ENCODE measurements at regions not wholly inside any gene's neighbourhood (a gene's known extent, or its start where the extent isn't known, plus 50 kb on each side); places are given as distances from the start of the nearest gene placed in this dataset.
A peak's percentile ranks its signal among the peaks of the same experiment; 100 is the strongest.

DNA sequence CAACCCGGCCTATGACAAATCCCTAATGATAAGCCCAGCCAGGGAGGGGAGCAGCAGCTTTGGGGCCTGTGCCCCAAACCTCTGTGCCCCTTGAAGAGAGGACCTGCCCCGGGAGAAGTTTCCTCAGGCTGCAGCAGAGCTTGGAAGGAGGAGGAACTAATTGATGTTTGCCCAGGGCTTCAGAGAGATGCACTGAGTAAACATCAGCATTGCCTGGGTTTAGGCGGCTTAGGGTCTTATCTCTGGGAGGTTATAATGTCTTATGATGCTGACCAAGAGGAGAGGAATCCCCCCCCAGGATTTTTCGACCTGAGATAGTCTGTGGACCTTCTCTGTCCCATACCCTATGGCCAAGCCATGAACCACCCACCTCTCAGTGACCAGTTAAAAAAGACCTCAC, 148.7 kb upstream of the SDK2 start:
- TF ChIP-seq, protein P1, sequence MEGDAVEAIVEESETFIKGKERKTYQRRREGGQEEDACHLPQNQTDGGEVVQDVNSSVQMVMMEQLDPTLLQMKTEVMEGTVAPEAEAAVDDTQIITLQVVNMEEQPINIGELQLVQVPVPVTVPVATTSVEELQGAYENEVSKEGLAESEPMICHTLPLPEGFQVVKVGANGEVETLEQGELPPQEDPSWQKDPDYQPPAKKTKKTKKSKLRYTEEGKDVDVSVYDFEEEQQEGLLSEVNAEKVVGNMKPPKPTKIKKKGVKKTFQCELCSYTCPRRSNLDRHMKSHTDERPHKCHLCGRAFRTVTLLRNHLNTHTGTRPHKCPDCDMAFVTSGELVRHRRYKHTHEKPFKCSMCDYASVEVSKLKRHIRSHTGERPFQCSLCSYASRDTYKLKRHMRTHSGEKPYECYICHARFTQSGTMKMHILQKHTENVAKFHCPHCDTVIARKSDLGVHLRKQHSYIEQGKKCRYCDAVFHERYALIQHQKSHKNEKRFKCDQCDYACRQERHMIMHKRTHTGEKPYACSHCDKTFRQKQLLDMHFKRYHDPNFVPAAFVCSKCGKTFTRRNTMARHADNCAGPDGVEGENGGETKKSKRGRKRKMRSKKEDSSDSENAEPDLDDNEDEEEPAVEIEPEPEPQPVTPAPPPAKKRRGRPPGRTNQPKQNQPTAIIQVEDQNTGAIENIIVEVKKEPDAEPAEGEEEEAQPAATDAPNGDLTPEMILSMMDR (IDR thresholded peaks at IDR 0.05): no peak
- TF ChIP-seq POLR2AphosphoS5 (IDR thresholded peaks at IDR 0.05): no peak
- no peak for TF ChIP-seq EP300 (IDR thresholded peaks at IDR 0.05)
- TF ChIP-seq POLR2A (IDR thresholded peaks at IDR 0.05): no peak
- Histone ChIP-seq H3K27me3 (peaks cover 35% of the 10 kb centered on the region), H3K4me3 (no peak overlapping the region), H3K27ac (no peak overlapping the region), H3K9me3 (peaks cover 0 to 10% (median 0%) of the 10 kb centered on the region in 3 donors), H3K36me3 (no peaks in the 10 kb centered on the region), H3K4me1 (peaks cover 0 to 5% (median 0%) of the 10 kb centered on the region in 3 donors)
- WGBS, 2 donors (ENCODE audit: low coverage in 1 of 2): 57 to 75% methylated on average over 1 to 2 of the region's 4 CpGs
- no peak for ATAC-seq

DNA sequence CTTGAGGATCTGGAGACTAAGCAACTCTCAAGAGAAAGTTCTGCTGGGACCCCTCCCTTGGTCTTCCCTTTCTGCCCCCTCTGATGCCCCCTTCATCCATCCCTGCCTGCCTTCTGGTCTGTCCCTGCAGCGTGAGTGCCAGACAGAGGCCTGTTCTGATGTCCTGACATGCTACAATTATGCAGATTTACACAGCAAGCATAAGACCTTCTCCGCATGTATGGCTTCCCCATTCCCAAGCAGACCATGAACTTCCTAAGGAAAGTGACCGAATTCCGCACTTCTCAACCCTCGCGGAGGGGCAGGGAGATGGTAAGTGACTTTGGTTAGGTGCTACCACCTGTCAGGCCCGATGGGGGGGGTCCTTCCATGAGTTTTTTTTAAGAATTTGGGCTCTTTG, 150.1 kb upstream of the SDK2 start:
- TF ChIP-seq, protein P1 (IDR thresholded peaks at IDR 0.05): no peak
- no peaks in the 10 kb centered on the region for H3K9me3 ChIP-seq
- 69 to 73% methylated on average over 5 to 6 of the region's 7 CpGs for WGBS, 2 donors (ENCODE audit: low coverage in 1 of 2)
- H3K27ac ChIP-seq: no peak overlapping the region
- ATAC-seq: no peak
- peaks cover 28% of the 10 kb centered on the region for H3K27me3 ChIP-seq
- H3K4me1 ChIP-seq: peaks cover 0 to 12% (median 0%) of the 10 kb centered on the region in 3 donors
- no peak overlapping the region for H3K4me3 ChIP-seq
- H3K36me3 ChIP-seq: no peaks in the 10 kb centered on the region

DNA sequence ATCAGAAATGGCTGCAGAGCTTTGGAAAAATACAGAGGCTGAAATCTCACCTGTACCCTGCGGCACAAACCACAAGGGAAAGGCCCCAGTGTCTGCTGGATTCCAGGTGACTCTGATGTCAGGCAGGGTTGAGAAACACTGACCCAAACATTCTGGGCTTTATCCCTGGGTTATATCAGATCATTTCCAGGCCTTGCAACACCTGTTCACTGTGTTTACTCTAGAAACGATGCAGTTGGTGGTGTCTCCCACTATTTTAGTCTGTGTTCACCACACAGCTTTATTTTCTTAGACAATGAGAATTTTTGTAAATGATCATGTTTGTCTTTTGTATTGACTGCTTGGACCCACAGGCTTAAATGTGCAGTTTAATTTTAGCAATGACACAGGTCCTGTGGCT, 151.5 kb upstream of the SDK2 start:
- H3K27ac ChIP-seq: no peak overlapping the region
- TF ChIP-seq POLR2A (IDR thresholded peaks at IDR 0.05): no peak
- TF ChIP-seq POLR2AphosphoS5 (IDR thresholded peaks at IDR 0.05): no peak
- TF ChIP-seq EP300 (IDR thresholded peaks at IDR 0.05): no peak
- TF ChIP-seq, protein P1 (IDR thresholded peaks at IDR 0.05): no peak
- H3K27me3 ChIP-seq: peaks cover 37% of the 10 kb centered on the region
- no peaks in the 10 kb centered on the region for H3K9me3 ChIP-seq
- H3K4me1 ChIP-seq: peaks cover 0 to 12% (median 0%) of the 10 kb centered on the region in 3 donors
- H3K4me3 ChIP-seq: no peak overlapping the region
- WGBS, 2 donors (ENCODE audit: low coverage in 1 of 2): 50 to 60% methylated on average over 1 of the region's 2 CpGs
- ATAC-seq: no peak
- no peaks in the 10 kb centered on the region for H3K36me3 ChIP-seq

DNA sequence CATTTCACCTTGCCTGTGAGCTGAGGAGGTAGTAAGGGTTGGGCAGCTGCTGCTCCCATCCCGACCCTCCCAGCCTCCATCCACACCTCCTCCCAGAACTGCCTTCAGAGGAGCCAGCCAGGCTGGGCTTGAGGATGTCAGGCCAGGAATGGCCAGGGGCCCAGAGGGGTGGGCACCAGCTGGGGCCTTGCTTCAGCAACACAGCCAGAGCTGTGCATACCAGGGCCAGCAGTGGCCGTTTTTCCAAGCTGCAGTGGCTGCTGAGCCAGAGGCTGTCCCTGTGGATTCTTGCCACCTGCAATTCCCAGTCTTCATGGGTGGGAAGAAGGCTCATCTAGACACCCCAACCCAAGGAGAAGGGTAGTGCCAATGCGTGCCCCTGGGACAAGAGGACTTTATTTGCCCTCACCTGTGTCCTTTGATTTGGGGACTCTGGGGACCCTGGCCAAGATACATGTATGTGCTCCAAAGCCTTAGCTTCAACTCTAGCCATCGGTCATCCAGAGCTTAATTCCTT, 153.4 kb upstream of the SDK2 start:
- no peak for ATAC-seq
- peaks cover 48% of the 10 kb centered on the region for H3K27me3 ChIP-seq
- H3K36me3 ChIP-seq: no peaks in the 10 kb centered on the region
- H3K4me1 ChIP-seq: peaks cover 0 to 12% (median 0%) of the 10 kb centered on the region in 3 donors
- no peak for TF ChIP-seq POLR2A (IDR thresholded peaks at IDR 0.05)
- TF ChIP-seq EP300 (IDR thresholded peaks at IDR 0.05): no peak
- TF ChIP-seq, protein P1 (IDR thresholded peaks at IDR 0.05): no peak
- TF ChIP-seq POLR2AphosphoS5 (IDR thresholded peaks at IDR 0.05): no peak
- WGBS, 2 donors (ENCODE audit: low coverage in 1 of 2): 55 to 100% methylated on average over 1 to 2 of the region's 4 CpGs
- H3K9me3 ChIP-seq: peaks cover 0 to 7% (median 0%) of the 10 kb centered on the region in 3 donors
- H3K27ac ChIP-seq: no peak overlapping the region
- no peak overlapping the region for H3K4me3 ChIP-seq

DNA sequence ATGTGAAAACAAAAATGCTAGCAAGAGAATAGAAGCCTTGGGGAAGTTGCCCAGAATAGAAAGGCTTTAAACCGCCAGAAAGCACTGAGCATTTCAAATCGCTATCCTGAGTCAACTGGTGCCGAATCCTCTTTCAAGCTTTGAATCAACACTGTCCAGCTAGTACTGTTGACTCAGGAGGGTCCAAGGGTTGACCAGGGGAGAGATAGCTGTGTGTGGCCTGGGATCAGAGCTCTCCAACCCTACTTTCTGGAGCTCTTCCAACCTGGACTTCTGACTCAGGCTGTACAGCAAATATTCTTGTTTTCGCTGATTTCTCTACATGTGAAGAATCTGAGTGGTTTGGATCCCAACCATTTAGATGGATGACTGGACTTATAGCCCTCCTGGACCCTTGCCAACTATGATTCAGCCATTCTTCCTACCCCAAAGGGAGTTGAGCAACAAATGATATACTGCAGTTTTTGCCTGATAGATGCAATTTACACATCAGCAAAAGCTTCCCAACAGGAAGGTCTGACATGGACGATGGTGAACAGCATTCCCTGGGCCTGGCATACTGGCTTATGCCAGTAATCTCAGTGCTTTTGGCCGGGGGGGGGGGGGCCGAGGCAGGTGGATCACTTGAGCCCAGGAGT, 154.0 kb upstream of the SDK2 start:
- Histone ChIP-seq H3K27ac (no peak overlapping the region), H3K27me3 (peaks cover 54% of the 10 kb centered on the region), H3K4me1 (peaks cover 0 to 12% (median 0%) of the 10 kb centered on the region in 3 donors), H3K9me3 (peaks cover 0 to 12% (median 0%) of the 10 kb centered on the region in 3 donors), H3K36me3 (no peaks in the 10 kb centered on the region), H3K4me3 (no peak overlapping the region)
- peak; percentile 51 for ATAC-seq
- WGBS, 2 donors (ENCODE audit: low coverage in 1 of 2): 21 to 39% methylated on average over 4 of the region's 7 CpGs
- no peak for TF ChIP-seq EP300 (IDR thresholded peaks at IDR 0.05)
- TF ChIP-seq, protein P1 (IDR thresholded peaks at IDR 0.05): no peak
- no peak for TF ChIP-seq POLR2AphosphoS5 (IDR thresholded peaks at IDR 0.05)
- no peak for TF ChIP-seq POLR2A (IDR thresholded peaks at IDR 0.05)
